Occipital lobe (tissue), 1 donor: ENCODE measurements at regions not wholly inside any gene's neighbourhood (a gene's known extent, or its start where the extent isn't known, plus 50 kb on each side); places are given as distances from the start of the nearest gene placed in this dataset.
A peak's percentile ranks its signal among the peaks of the same experiment; 100 is the strongest.
"Not testable (repeated sequence)": the region's sequence is repeated elsewhere in the genome, so short reads cannot be mapped to it uniquely, and the experiment has no call there.

ENCODE experiments used
- DNase-seq: peaks from one replicate; lab custom pipeline; 2025; lab: John Stamatoyannopoulos, UW

DNA sequence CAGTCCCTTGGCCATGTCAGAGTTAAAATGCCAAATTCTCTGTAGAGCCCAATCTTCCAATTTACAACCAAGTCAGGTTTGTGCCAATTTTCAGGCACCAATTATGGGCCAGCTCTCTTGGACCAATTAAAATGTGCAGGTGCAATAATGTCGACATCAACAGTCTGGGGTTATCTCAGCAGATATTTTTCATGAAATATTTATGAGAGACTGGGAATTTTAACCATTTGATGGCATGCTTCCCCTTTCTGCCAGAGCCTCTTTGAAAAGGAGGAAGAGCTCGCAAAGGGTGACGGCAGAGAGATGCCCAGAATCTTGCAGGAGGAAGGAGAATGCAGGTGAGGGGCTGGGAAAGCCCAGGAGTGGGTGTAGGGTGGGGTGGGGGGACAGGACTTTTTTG is 100.8 kb upstream of the SYT13 start:
- DNase-seq = no peak

DNA sequence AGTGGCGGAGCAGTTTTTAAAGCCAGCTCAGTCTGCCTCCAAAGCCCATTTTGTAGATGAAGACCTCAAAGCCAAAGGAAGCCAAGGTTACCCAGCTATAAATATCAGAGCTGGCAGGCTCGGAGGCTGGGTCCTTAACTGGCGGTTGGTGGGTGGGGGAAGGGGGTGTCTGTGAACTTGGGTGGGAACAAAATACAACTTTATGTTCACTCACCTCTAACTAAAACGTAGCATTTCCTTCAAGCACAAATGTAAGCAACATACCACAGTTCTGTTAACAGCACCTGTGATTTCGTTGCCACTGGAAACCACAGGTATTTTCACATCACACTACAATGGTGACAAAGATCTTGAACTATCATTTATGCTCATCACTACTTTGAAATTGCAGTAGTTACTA is 99.7 kb upstream of the SYT13 start:
- DNase-seq = no peak

DNA sequence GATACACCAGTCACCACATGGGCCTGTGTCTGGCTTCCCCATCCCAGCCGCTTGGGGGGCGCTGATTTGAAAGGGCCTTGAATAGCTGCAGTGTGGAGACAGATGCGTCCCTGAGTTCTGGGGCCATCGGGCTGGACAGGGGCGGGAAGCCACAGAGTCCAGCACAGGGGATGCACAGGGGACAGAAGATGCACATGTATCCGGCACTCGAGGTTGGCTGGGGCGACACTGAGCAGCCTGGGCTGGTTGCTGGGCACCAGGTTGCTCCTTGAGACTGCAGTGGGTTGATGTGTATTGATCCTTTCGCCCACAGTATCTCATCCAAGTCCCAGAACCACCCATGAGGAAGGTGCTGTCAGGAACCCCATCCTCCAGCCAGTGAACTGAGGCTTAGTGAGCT is 99.3 kb upstream of the SYT13 start:
- no peak for DNase-seq

DNA sequence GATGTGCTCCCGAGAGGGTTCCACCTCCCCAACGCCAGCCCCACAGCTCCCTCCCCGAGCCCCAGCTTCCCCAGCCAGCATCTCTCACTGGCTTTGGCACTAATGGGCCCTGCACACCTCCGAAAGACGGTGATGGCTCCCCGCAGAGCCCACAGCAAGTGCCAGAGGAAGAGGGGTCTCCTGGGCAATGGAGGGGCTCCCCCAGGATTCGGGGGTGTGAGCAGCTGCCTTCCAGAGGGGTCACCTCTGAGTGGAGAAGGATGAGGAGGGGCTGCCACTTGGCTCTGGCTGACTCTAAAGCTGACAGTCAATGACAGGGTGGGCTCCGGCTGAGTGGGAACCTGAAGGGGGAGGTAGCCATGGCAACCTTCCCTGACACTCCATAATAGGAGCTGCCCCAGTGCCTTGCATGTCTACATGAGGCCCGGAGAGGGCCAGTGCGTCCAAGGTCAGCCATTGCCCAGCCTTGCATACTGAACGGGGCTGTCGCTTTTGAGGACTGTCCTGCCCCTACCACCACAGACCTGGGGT is 98.6 kb upstream of the SYT13 start:
- no peak for DNase-seq

DNA sequence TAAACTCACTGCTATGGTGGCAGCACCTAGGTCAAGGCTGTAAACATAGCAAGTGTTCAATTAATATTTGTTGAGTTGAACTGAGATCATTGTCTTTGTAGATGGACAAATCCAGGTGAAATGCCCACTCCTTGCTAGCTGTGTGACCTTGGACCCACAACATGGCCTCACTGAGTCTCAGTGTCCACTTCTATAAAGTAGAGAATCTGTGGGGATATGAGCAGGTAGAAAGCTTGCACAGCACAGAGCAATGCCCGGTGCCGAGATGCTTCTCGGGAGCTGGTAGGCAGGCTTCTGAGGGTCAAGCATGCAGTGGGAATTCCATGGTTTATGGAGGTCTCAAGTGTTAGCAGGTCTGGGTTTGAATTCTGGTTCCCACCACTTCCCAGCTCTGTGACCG is 97.9 kb upstream of the SYT13 start:
- no peak for DNase-seq

DNA sequence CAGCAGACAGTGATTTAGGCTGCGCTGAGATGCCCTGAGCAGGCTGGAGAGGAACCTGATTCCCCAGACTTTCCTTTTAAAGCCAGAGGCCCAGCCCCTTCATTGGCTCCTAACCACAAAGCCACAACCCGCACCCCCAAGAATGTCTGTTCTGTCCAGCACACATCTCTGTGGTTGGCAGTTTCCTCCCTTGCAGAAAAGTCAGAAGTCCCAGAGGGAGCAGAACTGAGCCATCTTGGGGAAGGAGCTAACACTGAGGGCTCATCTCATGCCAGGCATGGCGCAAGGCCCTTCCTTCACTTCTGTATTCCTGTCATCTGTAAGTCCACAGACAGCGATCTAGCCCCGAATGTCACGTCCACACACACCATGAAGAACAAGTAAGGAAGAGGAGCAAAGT is 97.1 kb upstream of the SYT13 start:
- DNase-seq = no peak

DNA sequence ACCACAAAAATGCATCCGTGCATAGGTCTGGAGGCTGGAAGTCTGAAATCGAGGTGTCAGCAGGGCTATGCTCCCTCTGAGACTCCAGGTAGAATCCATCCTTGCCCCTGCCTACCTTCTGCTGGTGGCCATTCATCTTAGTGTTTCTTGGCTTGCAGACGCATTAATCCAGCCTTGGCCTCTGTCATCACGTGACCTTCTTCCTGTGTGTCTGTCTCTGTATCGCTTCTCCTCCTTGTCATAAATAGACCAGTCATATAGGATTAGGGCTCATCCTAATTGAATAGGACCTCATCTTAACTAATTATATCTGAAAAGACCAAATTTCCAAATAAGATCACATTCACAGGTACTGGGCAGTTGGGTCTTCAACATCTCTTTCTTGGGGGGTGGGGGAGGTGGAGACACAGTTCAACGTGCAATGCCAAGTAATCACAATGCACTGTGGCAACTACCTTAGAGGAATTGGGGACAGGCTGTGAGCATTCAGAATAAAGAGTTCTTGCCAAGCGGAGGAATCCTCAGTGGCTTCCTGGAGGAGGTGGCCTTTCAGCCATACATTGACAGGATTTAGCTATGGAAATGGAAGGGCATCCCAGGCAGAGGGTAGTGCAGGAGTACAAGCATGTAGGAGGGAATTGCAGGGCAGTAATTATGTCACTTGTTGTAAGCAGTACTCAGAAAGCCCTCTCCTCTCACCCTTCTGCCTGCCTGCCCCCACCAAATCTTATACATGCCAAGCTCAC is 96.2 kb upstream of the SYT13 start:
- no peak for DNase-seq

DNA sequence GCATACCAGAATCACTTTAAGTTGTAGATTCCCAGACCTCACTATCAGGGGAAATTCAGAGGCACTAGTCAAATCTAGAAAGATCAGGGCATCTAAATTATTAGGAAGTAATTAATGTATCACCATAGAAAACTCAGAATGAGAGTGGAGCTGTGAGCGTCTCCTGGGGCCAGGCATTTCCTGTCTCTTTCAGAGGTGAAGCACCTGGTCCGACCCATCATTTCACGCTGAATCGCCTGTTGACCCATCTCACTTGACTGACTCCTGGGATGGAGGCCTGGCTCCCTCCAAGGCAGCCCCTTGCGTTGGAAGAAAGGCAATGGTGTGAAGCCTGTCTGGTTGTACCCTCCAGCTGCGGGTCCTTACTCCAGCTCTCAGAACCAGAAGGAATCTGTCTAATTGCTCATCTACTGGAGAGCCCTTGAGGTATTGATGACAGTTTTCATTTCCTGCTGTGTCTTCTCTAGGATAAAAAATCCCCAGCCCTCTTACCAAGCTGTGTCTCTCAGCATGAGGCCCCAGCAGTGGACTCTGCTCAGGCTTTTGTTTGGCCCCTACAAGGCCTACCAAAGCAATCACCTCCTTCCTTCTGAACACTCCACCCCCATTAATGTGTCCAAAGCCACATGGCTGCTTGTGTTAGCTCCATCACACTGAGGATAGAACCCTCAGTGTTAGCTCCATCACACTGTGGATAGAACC is 93.2 kb upstream of the SYT13 start:
- no peak for DNase-seq

DNA sequence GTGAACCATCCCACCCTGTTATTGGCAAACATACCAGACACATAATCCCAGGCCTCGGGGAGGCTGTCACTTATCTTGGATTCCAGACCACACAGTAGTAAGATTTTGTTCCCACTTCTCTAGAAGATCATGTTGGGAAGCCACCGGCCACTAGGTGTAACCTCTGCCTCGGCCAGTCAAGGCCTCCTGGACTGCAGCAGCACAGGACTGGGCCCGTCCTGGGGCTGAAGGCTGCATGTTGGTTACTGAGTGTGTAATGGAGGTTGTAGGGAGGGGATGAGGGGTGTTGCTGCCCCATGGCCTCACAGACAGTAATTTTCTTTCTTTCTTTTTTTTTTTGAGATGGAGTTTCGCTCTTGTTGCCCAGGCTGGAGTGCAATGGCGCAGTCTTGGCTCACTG is 92.4 kb upstream of the SYT13 start:
- no peak for DNase-seq

DNA sequence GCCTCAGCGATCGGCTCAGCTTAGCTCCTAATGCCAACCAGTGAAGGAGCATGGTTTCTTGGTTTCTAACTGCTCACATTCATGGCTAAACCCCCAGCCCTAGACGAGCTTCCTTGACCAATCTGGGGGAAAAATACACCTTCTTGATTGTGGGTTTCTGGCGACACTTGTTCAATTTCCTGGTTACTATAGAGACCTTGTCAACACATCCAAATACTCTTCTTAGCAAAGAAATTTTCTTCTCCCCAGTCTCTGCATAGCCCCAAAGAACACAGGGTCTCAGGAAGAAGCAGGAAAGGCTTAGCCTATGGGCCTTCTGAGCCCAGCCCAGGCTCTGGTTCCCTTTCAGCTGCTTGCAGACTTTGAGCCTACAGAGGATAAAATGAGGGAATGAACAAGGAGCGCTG is 88.5 kb upstream of the SYT13 start:
- no peak for DNase-seq

DNA sequence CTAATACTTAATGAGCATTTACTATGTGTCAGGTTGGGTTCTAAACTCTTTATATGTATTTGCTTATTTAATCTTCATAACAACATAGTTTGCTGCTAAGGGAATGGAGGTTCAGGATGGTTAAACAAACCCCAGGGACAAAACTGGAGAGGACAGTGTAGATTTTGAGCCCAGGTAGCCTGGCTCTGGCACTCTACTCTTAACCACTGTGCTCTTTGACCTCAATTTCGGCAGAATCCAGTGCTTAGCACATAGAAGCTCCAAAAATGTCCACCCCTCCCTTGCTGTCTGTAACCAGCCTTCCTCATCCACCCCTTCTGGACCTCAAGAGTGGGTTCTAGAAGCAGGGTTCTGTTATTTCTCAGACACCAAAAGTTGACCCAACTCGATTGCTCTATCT is 88.0 kb upstream of the SYT13 start:
- DNase-seq = no peak

DNA sequence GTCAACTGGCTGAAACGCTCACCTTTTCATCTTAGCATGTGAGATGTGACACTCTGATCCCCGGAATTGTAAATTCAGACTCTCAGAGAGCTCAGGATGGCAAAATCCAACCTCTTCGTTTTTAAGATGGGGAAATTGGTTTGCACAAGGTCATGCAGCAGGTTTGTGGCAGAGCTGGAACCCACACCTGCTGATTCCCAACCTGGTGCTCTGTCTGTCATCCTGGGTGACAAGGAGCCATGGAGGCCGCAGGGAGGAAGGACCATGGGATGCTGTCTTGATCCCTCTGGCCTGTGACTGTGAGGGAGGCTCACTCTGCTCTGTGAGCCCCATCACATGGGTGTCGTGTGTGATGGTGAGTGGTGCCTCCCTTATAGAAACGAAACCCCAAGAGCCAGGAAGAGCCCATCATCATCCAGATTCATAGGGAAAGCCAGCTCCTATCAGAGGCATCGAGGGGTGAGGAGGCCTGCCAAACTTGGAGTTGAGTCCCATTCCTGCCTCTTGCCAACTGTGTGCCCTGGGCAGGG is 87.4 kb upstream of the SYT13 start:
- no peak for DNase-seq

DNA sequence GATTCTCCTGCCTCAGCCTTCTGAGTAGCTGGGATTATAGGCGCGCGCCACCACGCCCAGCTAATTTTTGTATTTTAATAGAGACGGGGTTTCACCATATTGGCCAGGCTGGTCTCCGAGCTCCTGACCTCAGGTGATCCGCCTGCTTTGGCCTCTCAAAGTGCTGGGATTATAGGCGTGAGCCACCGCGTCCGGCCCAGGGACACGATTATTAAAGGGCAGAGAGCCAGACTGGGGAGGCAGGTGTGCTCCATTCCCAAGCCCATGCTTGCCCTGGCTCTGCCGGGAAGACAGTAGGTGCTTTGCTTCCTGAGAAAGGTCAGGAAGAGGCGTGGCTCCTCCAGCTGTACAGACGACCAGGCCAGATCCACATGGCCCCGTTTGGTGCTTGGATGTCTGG is 86.3 kb upstream of the SYT13 start:
- not testable (repeated sequence) for DNase-seq

DNA sequence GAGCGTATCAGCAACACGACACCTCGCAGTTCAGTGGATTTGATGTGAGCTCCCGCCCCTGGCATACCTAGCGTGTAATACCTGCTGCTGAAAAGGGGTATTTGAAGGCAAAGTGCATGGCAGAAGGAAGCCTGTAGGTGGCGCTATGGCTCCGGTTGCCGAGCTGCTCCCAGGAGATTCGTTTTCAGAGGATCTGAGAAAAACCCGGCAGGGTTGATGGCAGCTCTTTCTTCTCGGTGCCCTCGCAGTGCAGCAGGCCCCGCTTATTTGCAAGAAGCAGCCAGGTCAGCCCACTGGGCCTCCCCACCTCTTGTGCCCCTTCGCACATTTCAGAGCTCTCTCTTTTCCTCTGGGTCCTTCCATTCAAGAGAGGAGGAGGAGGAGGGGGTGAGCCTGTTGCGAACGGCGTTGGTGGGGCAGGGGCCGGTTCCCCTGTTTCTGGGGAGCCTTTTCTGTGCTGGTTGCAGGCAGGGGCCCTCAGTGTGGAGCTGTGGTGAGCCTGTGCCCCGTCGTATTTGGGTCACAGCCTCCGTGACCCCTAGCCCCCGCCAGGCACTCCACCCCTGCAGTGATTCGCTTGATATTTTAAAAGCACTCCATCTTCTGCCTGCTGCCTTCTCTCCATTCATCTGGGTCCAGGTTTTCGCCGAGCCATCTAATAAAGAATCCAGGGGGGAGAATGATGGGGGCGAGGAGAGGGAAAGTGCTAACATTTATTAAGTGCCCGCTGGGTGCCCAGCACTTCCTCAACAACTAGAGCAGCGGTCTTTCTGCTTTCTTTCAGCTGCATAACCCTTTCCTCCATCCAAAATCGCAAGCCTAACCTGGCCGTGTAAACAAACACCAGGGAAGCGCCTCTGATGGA is 85.3 kb upstream of the SYT13 start:
- peak; percentile 67 for DNase-seq

DNA sequence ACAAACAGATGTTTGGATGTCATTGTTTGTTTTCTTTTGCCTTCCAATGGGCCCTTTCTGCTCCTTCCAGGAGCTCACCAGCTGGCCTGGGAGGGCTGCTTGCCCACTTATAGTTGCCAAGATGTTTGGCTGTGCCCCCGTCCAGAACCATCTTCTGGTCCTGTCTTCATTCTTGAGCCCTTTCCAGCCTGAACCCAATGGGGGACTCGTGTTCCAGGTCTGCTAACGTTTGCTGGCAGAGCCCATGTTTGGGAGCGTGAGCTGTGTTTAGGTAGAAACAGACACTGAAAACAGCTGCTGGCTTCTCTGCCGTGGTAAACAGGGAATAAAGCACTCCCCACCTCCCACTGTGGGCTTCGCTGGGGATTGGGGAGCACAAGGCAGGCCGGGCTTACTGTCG is 83.2 kb upstream of the SYT13 start:
- no peak for DNase-seq

DNA sequence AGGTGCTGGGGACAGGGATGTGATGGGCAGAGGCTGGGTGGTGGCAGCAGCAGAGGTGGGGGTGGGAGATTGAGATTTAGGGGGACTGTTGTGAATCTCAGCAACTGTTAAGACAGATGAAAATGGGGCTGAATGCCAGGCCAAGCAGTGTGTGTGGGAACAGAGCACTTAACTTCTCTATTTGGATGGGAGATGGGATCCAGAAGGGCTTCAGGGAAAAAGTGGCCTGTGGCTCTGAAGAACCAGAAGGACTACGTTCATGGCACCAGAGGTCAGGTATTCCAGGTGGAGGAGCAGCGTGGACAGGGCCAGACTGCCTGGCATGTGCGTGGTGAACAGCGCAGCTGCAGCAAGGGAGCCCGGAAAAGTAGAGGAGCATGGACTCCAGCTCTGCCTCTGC is 82.6 kb upstream of the SYT13 start:
- DNase-seq = no peak

DNA sequence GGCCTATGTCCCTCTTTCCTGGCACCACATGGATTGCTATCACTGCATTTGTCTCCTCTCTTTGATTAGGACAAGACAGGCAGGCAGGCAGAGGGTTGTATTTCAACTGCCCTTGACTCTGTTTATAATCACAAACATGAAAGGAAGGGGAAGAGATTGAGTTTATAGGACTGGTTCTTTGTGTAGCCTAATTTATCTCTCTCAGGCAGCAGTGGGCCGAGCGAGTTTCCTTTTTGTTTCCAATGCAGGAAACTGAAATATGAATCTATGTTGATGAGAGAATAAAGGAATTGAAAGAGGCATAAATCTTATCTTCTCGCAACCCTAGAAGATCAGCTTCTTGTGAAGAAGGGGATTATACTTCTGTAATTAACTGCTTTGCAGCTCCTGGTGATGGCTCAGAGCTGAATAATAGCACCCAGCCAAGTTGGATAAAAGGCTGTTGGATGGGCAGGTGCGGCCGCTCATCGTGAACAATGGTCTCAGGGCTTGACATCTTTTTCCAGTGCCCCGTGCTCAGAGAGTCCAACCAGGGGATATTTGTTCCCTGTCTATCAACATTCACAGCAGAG is 80.6 kb upstream of the SYT13 start:
- no peak for DNase-seq

DNA sequence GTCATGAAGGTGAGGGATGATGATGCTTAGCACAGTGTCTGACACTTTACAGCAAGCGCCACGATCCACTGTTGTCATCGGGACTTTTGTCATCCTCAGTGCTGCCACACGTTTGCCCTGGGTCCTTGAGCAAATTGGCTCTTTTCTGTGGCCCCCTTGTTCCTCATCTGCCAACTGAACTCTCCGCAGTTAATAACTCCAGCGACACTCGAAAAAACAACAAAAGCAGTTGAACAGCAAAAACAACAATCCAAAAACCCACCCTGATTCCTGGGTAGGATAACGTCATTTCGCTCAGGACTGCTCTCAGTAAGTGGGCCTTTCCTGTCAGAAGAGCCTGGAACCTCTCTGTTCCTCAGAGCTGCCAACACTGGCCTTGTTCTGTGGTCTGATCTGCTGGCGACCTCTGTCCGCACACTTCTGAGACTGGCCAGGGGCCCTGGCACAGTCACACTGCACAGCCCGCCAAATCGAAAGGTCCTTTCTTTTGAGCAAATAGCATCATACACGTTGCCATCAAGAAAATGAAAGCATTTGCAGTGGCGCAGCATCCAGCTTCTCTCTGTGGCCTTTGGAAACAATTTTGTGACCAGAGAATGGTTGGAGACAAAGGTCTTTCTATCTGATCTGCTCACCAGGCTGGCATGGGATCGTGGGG is 79.9 kb upstream of the SYT13 start:
- peak; percentile 17 for DNase-seq

DNA sequence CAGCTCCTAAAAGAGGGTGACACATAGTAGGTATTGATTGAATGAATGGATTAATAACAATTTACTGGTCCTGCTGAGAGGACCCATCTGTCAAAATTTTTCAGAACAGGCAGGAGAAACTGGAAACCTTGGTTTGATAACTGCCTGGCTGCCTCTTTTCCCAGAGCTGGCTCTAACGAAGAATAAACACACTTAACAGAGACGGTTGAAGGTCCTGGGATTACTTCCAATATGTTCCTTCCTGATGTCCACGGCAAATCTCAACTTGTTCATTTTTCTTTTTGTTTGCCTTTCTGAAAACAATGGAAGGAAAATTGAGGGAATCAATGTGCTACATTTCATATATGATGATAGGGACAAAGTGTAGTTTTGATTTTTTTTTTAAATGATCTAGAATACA is 76.5 kb upstream of the SYT13 start:
- no peak for DNase-seq

DNA sequence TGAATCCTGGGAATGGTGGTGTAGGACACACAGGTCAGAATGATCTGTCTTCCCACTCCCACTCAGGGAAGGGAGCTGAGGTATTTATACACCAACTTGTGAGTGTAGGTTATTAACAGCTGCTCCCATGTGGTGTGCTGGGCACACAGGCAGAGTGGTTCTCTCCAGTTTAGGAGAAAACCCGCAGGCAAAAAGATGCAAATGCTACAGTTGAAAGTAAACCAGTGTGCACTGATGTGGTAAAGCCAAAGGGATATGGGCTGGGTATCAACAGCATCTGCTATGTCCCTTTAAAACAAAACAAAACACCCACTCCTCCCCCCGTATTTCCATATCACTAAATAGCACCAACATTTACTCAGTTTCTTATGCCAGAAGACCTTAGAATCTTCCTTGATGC is 75.4 kb upstream of the SYT13 start:
- DNase-seq = no peak

DNA sequence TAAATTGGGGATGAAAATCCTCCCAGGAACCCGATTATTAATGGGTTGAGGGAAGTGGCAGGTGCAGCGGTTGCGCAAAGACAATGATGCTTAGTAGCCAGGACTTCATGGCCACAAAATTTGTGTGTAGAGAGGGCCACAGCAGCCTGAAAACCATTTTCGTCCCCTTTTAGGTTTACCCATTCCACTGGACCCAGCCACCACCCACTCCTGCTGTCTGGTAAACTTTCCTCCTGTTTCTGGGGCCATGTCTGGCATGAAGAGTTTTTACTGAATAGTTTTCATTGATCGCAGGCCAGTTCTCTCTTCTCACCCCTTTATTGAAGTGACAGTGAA is 69.5 kb upstream of the SYT13 start:
- DNase-seq = no peak
